Nephron progenitor cell (in vitro differentiated cells): ENCODE measurements at regions not wholly inside any gene's neighbourhood (a gene's known extent, or its start where the extent isn't known, plus 50 kb on each side); places are given as distances from the start of the nearest gene placed in this dataset.

Experiments
- DNase-seq: peaks from one replicate; pipeline ENCODE4 v3.0.0; 2021
- H3K27ac Mint-ChIP-seq: 2 replicates; pipeline ENCODE4 v1.8.0; 2021; ENCODE audit warnings: mild to moderate bottlenecking, moderate library complexity, mixed read lengths
- H3K27me3 Mint-ChIP-seq: 2 replicates; pipeline ENCODE4 v1.8.0; 2021; ENCODE audit warnings: mild to moderate bottlenecking, low read depth, mixed read lengths; ENCODE audit not compliant: poor library complexity
- H3K36me3 Mint-ChIP-seq: 2 replicates; pipeline ENCODE4 v1.8.0; 2021; ENCODE audit warnings: low read depth, mixed read lengths
- H3K4me1 Mint-ChIP-seq: 2 replicates; pipeline ENCODE4 v1.8.0; 2021; ENCODE audit warnings: mixed read lengths
- H3K4me3 Mint-ChIP-seq: 2 replicates; pipeline ENCODE4 v1.8.0; 2021; ENCODE audit warnings: mild to moderate bottlenecking, moderate library complexity, mixed read lengths
- H3K9me3 Mint-ChIP-seq: 2 replicates; pipeline ENCODE4 v1.8.0; 2021; ENCODE audit warnings: mild to moderate bottlenecking, moderate library complexity, mixed read lengths
- CTCF ChIP-seq: fragments of 200-600 bp; sonication (generic); IDR thresholded peaks from 2 replicates; pipeline ENCODE4 v1.5.0; 2021; ENCODE audit warnings: antibody characterized with exemption

GRCh38 chr15:53462651-53463050 lies 296.8 kb downstream of the WDR72 start:
- Mint-ChIP-seq H3K36me3 (no peaks in the 10 kb centered on the region), H3K27me3 (peaks cover 11% of the 10 kb centered on the region), H3K9me3 (peaks cover 7% of the 10 kb centered on the region), H3K4me1 (no peaks in the 10 kb centered on the region), H3K27ac (no peak overlapping the region), H3K4me3 (no peak overlapping the region)
- no peak for TF ChIP-seq CTCF
- DNase-seq, result no peak

GRCh38 chr15:53461677-53462076 lies 297.8 kb downstream of the WDR72 start:
- no peak for TF ChIP-seq CTCF
- Mint-ChIP-seq H3K9me3 (peaks cover 7% of the 10 kb centered on the region), H3K4me3 (no peak overlapping the region), H3K36me3 (no peaks in the 10 kb centered on the region), H3K27ac (no peak overlapping the region), H3K4me1 (no peaks in the 10 kb centered on the region), H3K27me3 (peaks cover 11% of the 10 kb centered on the region)
- DNase-seq, result no peak

GRCh38 chr15:53458736-53459135 lies 300.7 kb downstream of the WDR72 start:
- H3K4me3 Mint-ChIP-seq, result no peak overlapping the region
- H3K4me1 Mint-ChIP-seq, result peaks cover 2% of the 10 kb centered on the region
- H3K9me3 Mint-ChIP-seq, result peaks cover 7% of the 10 kb centered on the region
- no peak for TF ChIP-seq CTCF
- H3K27me3 Mint-ChIP-seq, result peaks cover 13% of the 10 kb centered on the region
- DNase-seq, result no peak
- no peaks in the 10 kb centered on the region for H3K36me3 Mint-ChIP-seq
- no peak overlapping the region for H3K27ac Mint-ChIP-seq

GRCh38 chr15:53457479-53457878 lies 302.0 kb downstream of the WDR72 start:
- no peak for TF ChIP-seq CTCF
- no peak for DNase-seq
- peaks cover 13% of the 10 kb centered on the region for H3K4me1 Mint-ChIP-seq
- H3K27me3 Mint-ChIP-seq, result peaks cover 14% of the 10 kb centered on the region
- peaks cover 7% of the 10 kb centered on the region for H3K9me3 Mint-ChIP-seq
- H3K4me3 Mint-ChIP-seq, result no peak overlapping the region
- no peaks in the 10 kb centered on the region for H3K36me3 Mint-ChIP-seq
- no peak overlapping the region for H3K27ac Mint-ChIP-seq

- H3K4me3 Mint-ChIP-seq, result no peak overlapping the region
- H3K9me3 Mint-ChIP-seq, result no peaks in the 10 kb centered on the region
- H3K27ac Mint-ChIP-seq, result no peak overlapping the region
- peaks cover 11% of the 10 kb centered on the region for H3K27me3 Mint-ChIP-seq
- no peak for TF ChIP-seq CTCF
- peaks cover 19% of the 10 kb centered on the region for H3K4me1 Mint-ChIP-seq
- no peaks in the 10 kb centered on the region for H3K36me3 Mint-ChIP-seq
- DNase-seq, result no peak
These were observed 304.4 kb downstream of the WDR72 start for GRCh38 chr15:53454843-53455721.

GRCh38 chr15:53454535-53454842 lies 305.0 kb downstream of the WDR72 start:
- Mint-ChIP-seq H3K4me1 (peaks cover 19% of the 10 kb centered on the region), H3K9me3 (no peaks in the 10 kb centered on the region), H3K36me3 (no peaks in the 10 kb centered on the region), H3K4me3 (no peak overlapping the region), H3K27me3 (peaks cover 5% of the 10 kb centered on the region), H3K27ac (no peak overlapping the region)
- TF ChIP-seq CTCF, result no peak
- DNase-seq, result no peak
